Esophagus squamous epithelium (tissue), 5 donors: ENCODE measurements at regions not wholly inside any gene's neighbourhood (a gene's known extent, or its start where the extent isn't known, plus 50 kb on each side); places are given as distances from the start of the nearest gene placed in this dataset.

Experiments used
- DNase-seq: peaks from one replicate; lab custom pipeline; 2025; lab: John Stamatoyannopoulos, UW
- H3K27ac ChIP-seq, 4 donors: fragments of 200-600 bp; sonication (generic); one replicate each; pipeline ENCODE4 v1.5.1; 2016 to 2019; ENCODE audit warnings: mild to moderate bottlenecking in 1 of 4
- H3K27me3 ChIP-seq, 4 donors: fragments of 200-600 bp; sonication (generic); 1 replicate in 3 of 4; 2 replicates in 1 of 4; pipeline versions ENCODE4 v1.5.1 to v1.6.0; 2017 to 2021; ENCODE audit warnings: antibody characterized with exemption in 1 of 4
- H3K36me3 ChIP-seq, 3 donors: fragments of 200-600 bp; sonication (generic); one replicate each; pipeline ENCODE4 v1.5.1; 2016 to 2019
- H3K4me1 ChIP-seq, 3 donors: fragments of 200-600 bp; sonication (generic); one replicate each; pipeline ENCODE4 v1.5.1; 2017 to 2019
- H3K4me3 ChIP-seq, 4 donors: fragments of 200-600 bp; sonication (generic); 1 replicate in 3 of 4; 2 replicates in 1 of 4; pipeline ENCODE4 v1.5.1; 2016 to 2019; ENCODE audit warnings: mild to moderate bottlenecking in 2 of 4, moderate library complexity in 1 of 4
- H3K9me3 ChIP-seq, 3 donors: fragments of 200-600 bp; sonication (generic); one replicate each; pipeline ENCODE4 v1.5.1; 2016 to 2019
- POLR2A ChIP-seq, 4 donors: fragments of 450-650 bp; IDR thresholded peaks; one replicate each; pipeline ENCODE4 v1.6.1; 2017; ENCODE audit warnings: antibody characterized with exemption in 4 of 4, mild to moderate bottlenecking in 4 of 4, moderate library complexity in 3 of 4
- WGBS, 2 donors: methylation state at CpG; one replicate each; pipeline ENCODE4 v1.1.5; 2018; 5-methylcytosine and 5-hydroxymethylcytosine counted together
- intact Hi-C: fragments of 100-400 bp; cut with DNase I; formaldehyde crosslinking; loops from one replicate; pipeline ENCODE4 v1.15.0; 2022
- TF ChIP-seq, protein P1 (sequence below), 6 experiments: fragments of 450-650 bp in 4 of 6; fragments of 200-600 bp in 2 of 6; sonication (generic) in 2 of 6; IDR thresholded peaks; one replicate each; pipeline ENCODE4 v1.5.1; 2016 to 2019; ENCODE audit warnings: antibody characterized with exemption in 6 of 6, mild to moderate bottlenecking in 4 of 6, moderate library complexity in 4 of 6
- donor health status: DM: yes; HTN: yes; CAD: no.

- no peak for DNase-seq
- peaks cover 5 to 11% (median 5%) of the 10 kb centered on the region in 3 donors for H3K4me1 ChIP-seq
- H3K9me3 ChIP-seq, result no peaks in the 10 kb centered on the region
- WGBS, 2 donors, result 0 to 25% methylated on average over 3 to 7 of the region's 7 CpGs
- intact Hi-C loops, result no loop called here
- no peaks in the 10 kb centered on the region for H3K36me3 ChIP-seq
- H3K27me3 ChIP-seq, result peaks cover 0 to 31% (median 0%) of the 10 kb centered on the region in 4 donors
- TF ChIP-seq, protein P1, sequence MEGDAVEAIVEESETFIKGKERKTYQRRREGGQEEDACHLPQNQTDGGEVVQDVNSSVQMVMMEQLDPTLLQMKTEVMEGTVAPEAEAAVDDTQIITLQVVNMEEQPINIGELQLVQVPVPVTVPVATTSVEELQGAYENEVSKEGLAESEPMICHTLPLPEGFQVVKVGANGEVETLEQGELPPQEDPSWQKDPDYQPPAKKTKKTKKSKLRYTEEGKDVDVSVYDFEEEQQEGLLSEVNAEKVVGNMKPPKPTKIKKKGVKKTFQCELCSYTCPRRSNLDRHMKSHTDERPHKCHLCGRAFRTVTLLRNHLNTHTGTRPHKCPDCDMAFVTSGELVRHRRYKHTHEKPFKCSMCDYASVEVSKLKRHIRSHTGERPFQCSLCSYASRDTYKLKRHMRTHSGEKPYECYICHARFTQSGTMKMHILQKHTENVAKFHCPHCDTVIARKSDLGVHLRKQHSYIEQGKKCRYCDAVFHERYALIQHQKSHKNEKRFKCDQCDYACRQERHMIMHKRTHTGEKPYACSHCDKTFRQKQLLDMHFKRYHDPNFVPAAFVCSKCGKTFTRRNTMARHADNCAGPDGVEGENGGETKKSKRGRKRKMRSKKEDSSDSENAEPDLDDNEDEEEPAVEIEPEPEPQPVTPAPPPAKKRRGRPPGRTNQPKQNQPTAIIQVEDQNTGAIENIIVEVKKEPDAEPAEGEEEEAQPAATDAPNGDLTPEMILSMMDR (IDR thresholded peaks at IDR 0.05), result no peak
- no peak for TF ChIP-seq POLR2A (IDR thresholded peaks at IDR 0.05)
- H3K4me3 ChIP-seq, result no peak overlapping the region
- H3K27ac ChIP-seq, result peak overlapping the region in 1 of 4 donors; percentile 5
Measured at GRCh38 chr10:2925631-2926030, 141.7 kb upstream of the PFKP start.

GRCh38 chr10:2924431-2924830 is 142.9 kb upstream of the PFKP start:
- WGBS, 2 donors, result 76 to 87% methylated on average over 10 of the region's 10 CpGs
- TF ChIP-seq, protein P1 (IDR thresholded peaks at IDR 0.05), result no peak
- no peak for TF ChIP-seq POLR2A (IDR thresholded peaks at IDR 0.05)
- intact Hi-C loops, result no loop called here

GRCh38 chr10:2921956-2922680 is 145.2 kb upstream of the PFKP start:
- Histone ChIP-seq H3K27me3 (peaks cover 0 to 28% (median 0%) of the 10 kb centered on the region in 4 donors), H3K36me3 (no peaks in the 10 kb centered on the region), H3K4me3 (no peak overlapping the region), H3K4me1 (peaks cover 5 to 7% (median 5%) of the 10 kb centered on the region in 3 donors), H3K27ac (no peak overlapping the region), H3K9me3 (no peaks in the 10 kb centered on the region)
- intact Hi-C loops, result no loop called here
- DNase-seq, result no peak
- 79 to 85% methylated on average over 21 of the region's 26 CpGs for WGBS, 2 donors
- TF ChIP-seq POLR2A (IDR thresholded peaks at IDR 0.05), result no peak
- TF ChIP-seq, protein P1 (IDR thresholded peaks at IDR 0.05), result no peak

More at GRCh38 chr10:2924431-2924830, 142.9 kb upstream of the PFKP start:
- Histone ChIP-seq H3K27ac (no peak overlapping the region), H3K36me3 (no peaks in the 10 kb centered on the region), H3K27me3 (peaks cover 0 to 30% (median 0%) of the 10 kb centered on the region in 4 donors), H3K4me3 (no peak overlapping the region), H3K4me1 (peaks cover 5 to 11% (median 5%) of the 10 kb centered on the region in 3 donors), H3K9me3 (no peaks in the 10 kb centered on the region)
- no peak for DNase-seq

DNA sequence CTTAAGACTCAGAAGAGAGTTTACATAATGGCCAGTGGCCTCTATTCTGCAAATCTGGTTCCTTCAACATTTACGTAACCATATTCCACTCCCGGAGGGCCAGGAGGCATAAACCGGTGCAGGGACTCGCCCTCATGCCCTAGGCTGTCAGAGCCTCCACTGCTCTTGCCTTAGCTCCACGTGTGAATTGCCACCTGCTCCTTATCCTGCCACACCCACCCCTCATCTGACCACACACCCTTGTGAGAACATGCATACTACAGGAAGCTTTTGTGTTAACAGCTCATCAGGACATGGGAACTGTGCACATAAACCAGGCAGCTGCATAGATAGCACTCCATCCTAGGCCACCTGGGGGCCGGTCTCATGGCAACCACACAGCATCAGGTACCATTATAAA is 146.7 kb upstream of the PFKP start:
- H3K4me3 ChIP-seq, result no peak overlapping the region
- peaks cover 0 to 30% (median 0%) of the 10 kb centered on the region in 4 donors for H3K27me3 ChIP-seq
- peaks cover 2 to 5% (median 4%) of the 10 kb centered on the region in 3 donors for H3K4me1 ChIP-seq
- TF ChIP-seq, protein P1 (IDR thresholded peaks at IDR 0.05), result no peak
- no peak for TF ChIP-seq POLR2A (IDR thresholded peaks at IDR 0.05)
- H3K36me3 ChIP-seq, result no peaks in the 10 kb centered on the region
- WGBS, 2 donors, result 41 to 48% methylated on average over 6 of the region's 6 CpGs
- intact Hi-C loops, result no loop called here
- no peaks in the 10 kb centered on the region for H3K9me3 ChIP-seq
- H3K27ac ChIP-seq, result no peak overlapping the region
- DNase-seq, result no peak

- WGBS, 2 donors, result 37 to 59% methylated on average over 3 of the region's 3 CpGs
- peaks cover 0 to under 1% (median 0%) of the 10 kb centered on the region in 3 donors for H3K4me1 ChIP-seq
- intact Hi-C loops, result no loop called here
- no peak for DNase-seq
- H3K4me3 ChIP-seq, result no peak overlapping the region
- H3K9me3 ChIP-seq, result no peaks in the 10 kb centered on the region
- TF ChIP-seq POLR2A (IDR thresholded peaks at IDR 0.05), result no peak
- H3K27ac ChIP-seq, result no peak overlapping the region
- no peaks in the 10 kb centered on the region for H3K36me3 ChIP-seq
- peaks cover 0 to 32% (median 0%) of the 10 kb centered on the region in 4 donors for H3K27me3 ChIP-seq
Measured at GRCh38 chr10:2920168-2920567, 147.2 kb upstream of the PFKP start.
